OCI-LY7 (cell line): ENCODE measurements at regions not wholly inside any gene's neighbourhood (a gene's known extent, or its start where the extent isn't known, plus 50 kb on each side); places are given as distances from the start of the nearest gene placed in this dataset.

Source experiments
- CTCF ChIP-seq: fragments of 200-600 bp; sonication (generic); conservative IDR thresholded peaks from 2 replicates; pipeline ENCODE4 v1.5.1; 2014; ENCODE audit warnings: mild to moderate bottlenecking, antibody characterized with exemption, low read length, moderate library complexity, mixed read lengths
- EZH2phosphoT487 ChIP-seq: fragments of 200-600 bp; sonication (generic); IDR thresholded peaks from 2 replicates; pipeline ENCODE4 v1.6.1; 2018; ENCODE audit warnings: low read depth, borderline replicate concordance, mild to moderate bottlenecking, mixed run types, antibody characterized with exemption, low read length, moderate library complexity, mixed read lengths

- TF ChIP-seq CTCF (no peak), EZH2phosphoT487 (no peak)
Observed at GRCh38 chr12:68081561-68081960, 78.0 kb downstream of the IFNG start.
